ENCODE measurements at regions not wholly inside any gene's neighbourhood (a gene's known extent, or its start where the extent isn't known, plus 50 kb on each side); places are given as distances from the start of the nearest gene placed in this dataset.

DNA sequence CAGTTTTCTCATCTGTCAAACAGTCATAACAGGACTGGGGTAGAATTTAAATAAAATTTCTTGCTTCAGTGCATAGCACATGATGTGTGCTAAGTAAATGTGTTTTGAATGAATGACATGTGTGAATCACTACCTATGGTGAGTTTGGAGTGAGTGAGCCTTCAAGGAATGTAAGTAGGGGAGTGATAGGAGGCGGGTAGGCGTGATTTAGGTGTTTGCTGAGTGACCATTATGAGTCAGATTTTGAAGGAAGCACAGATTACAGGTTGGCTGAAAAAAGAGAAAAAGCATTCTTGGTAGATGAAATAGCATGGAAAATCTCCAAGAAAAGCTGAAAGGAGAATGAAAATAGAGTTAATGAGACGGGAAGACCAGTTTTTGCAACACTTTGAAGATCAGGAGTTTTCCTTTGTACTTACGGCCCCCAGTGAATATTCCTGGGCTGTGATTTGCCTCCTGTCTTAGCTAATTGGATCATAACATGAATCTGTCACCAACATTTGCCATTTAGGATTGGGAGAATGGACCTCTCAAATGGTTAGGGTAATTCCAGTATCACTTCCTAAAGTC lies 136.9 kb upstream of the GATA6 start:
- TF ChIP-seq POLR2AphosphoS5 (IDR thresholded peaks at IDR 0.05) (no peak), EP300 (IDR thresholded peaks at IDR 0.05) (no peak)
- TF ChIP-seq, protein P1, sequence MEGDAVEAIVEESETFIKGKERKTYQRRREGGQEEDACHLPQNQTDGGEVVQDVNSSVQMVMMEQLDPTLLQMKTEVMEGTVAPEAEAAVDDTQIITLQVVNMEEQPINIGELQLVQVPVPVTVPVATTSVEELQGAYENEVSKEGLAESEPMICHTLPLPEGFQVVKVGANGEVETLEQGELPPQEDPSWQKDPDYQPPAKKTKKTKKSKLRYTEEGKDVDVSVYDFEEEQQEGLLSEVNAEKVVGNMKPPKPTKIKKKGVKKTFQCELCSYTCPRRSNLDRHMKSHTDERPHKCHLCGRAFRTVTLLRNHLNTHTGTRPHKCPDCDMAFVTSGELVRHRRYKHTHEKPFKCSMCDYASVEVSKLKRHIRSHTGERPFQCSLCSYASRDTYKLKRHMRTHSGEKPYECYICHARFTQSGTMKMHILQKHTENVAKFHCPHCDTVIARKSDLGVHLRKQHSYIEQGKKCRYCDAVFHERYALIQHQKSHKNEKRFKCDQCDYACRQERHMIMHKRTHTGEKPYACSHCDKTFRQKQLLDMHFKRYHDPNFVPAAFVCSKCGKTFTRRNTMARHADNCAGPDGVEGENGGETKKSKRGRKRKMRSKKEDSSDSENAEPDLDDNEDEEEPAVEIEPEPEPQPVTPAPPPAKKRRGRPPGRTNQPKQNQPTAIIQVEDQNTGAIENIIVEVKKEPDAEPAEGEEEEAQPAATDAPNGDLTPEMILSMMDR (IDR thresholded peaks at IDR 0.05): no peak
